Mucosa of rectum (tissue), 2 donors: ENCODE measurements at regions not wholly inside any gene's neighbourhood (a gene's known extent, or its start where the extent isn't known, plus 50 kb on each side); places are given as distances from the start of the nearest gene placed in this dataset.

ENCODE experiments used
- H3K27ac ChIP-seq, 2 donors: one replicate each; pipeline ENCODE4 v1.7.0; 2013; ENCODE audit warnings: inconsistent platforms in 2 of 2, low read depth in 2 of 2, low read length in 2 of 2
- H3K27me3 ChIP-seq, 2 donors: one replicate each; pipeline ENCODE4 v1.7.0; 2013; ENCODE audit warnings: low read length in 2 of 2; ENCODE audit not compliant: control insufficient read depth in 2 of 2, insufficient read depth in 2 of 2
- H3K36me3 ChIP-seq, 2 donors: one replicate each; pipeline ENCODE4 v1.7.0; 2013; ENCODE audit warnings: low read length in 2 of 2; ENCODE audit not compliant: control insufficient read depth in 2 of 2, insufficient read depth in 2 of 2
- H3K4me1 ChIP-seq, 2 donors: one replicate each; pipeline ENCODE4 v1.7.0; 2013; ENCODE audit warnings: low read length in 2 of 2, mild to moderate bottlenecking in 1 of 2; ENCODE audit not compliant: control insufficient read depth in 2 of 2, insufficient read depth in 2 of 2
- H3K4me3 ChIP-seq, 2 donors: one replicate each; pipeline ENCODE4 v1.7.0; 2013; ENCODE audit warnings: low read length in 2 of 2
- H3K9ac ChIP-seq, 2 donors: one replicate each; pipeline ENCODE4 v1.7.0; 2013; ENCODE audit warnings: low read length in 2 of 2, low read depth in 1 of 2, mild to moderate bottlenecking in 1 of 2
- H3K9me3 ChIP-seq, 2 donors: one replicate each; pipeline ENCODE4 v1.7.0; 2013; ENCODE audit warnings: low read length in 2 of 2; ENCODE audit not compliant: control insufficient read depth in 2 of 2
- donor health status: healthy.
- donor health status: Normal muscosa, but diverticular disease.

GRCh38 chr12:42936991-42937390, 347.4 kb upstream of the PRICKLE1 start:
- no peak overlapping the region for H3K9ac ChIP-seq
- H3K27ac ChIP-seq: no peak overlapping the region

GRCh38 chr12:42936260-42936659, 346.7 kb upstream of the PRICKLE1 start:
- no peak overlapping the region for H3K4me3 ChIP-seq
- H3K36me3 ChIP-seq: no peaks in the 10 kb centered on the region
- H3K4me1 ChIP-seq: no peaks in the 10 kb centered on the region
- H3K9me3 ChIP-seq: no peaks in the 10 kb centered on the region
- H3K27me3 ChIP-seq: no peaks in the 10 kb centered on the region
- H3K9ac ChIP-seq: no peak overlapping the region
- H3K27ac ChIP-seq: no peak overlapping the region

More at GRCh38 chr12:42936991-42937390, 347.4 kb upstream of the PRICKLE1 start:
- Histone ChIP-seq H3K36me3 (no peaks in the 10 kb centered on the region), H3K9me3 (no peaks in the 10 kb centered on the region), H3K4me1 (no peaks in the 10 kb centered on the region), H3K27me3 (no peaks in the 10 kb centered on the region), H3K4me3 (no peak overlapping the region)

- Histone ChIP-seq H3K4me1 (no peaks in the 10 kb centered on the region), H3K27me3 (no peaks in the 10 kb centered on the region), H3K36me3 (no peaks in the 10 kb centered on the region), H3K9ac (no peak overlapping the region), H3K4me3 (no peak overlapping the region), H3K27ac (no peak overlapping the region), H3K9me3 (no peaks in the 10 kb centered on the region)
These were observed 346.2 kb upstream of the PRICKLE1 start for GRCh38 chr12:42935756-42936155.

GRCh38 chr12:42935090-42935489, 345.5 kb upstream of the PRICKLE1 start:
- H3K27me3 ChIP-seq: no peaks in the 10 kb centered on the region
- H3K9ac ChIP-seq: no peak overlapping the region
- no peaks in the 10 kb centered on the region for H3K9me3 ChIP-seq
- no peaks in the 10 kb centered on the region for H3K4me1 ChIP-seq
- H3K4me3 ChIP-seq: no peak overlapping the region
- H3K27ac ChIP-seq: no peak overlapping the region
- no peaks in the 10 kb centered on the region for H3K36me3 ChIP-seq

GRCh38 chr12:42933461-42934081, 344.0 kb upstream of the PRICKLE1 start:
- H3K9ac ChIP-seq: no peak overlapping the region
- H3K4me1 ChIP-seq: no peaks in the 10 kb centered on the region
- no peaks in the 10 kb centered on the region for H3K9me3 ChIP-seq
- no peaks in the 10 kb centered on the region for H3K36me3 ChIP-seq
- H3K27ac ChIP-seq: no peak overlapping the region
- H3K4me3 ChIP-seq: no peak overlapping the region
- no peaks in the 10 kb centered on the region for H3K27me3 ChIP-seq

- Histone ChIP-seq H3K27me3 (no peaks in the 10 kb centered on the region), H3K36me3 (no peaks in the 10 kb centered on the region), H3K9ac (no peak overlapping the region), H3K27ac (no peak overlapping the region), H3K4me3 (no peak overlapping the region), H3K4me1 (no peaks in the 10 kb centered on the region), H3K9me3 (no peaks in the 10 kb centered on the region)
These were observed 343.4 kb upstream of the PRICKLE1 start for GRCh38 chr12:42932936-42933335.

- no peak overlapping the region for H3K9ac ChIP-seq
- no peaks in the 10 kb centered on the region for H3K9me3 ChIP-seq
- no peaks in the 10 kb centered on the region for H3K36me3 ChIP-seq
- no peak overlapping the region for H3K4me3 ChIP-seq
- no peak overlapping the region for H3K27ac ChIP-seq
- no peaks in the 10 kb centered on the region for H3K27me3 ChIP-seq
- no peaks in the 10 kb centered on the region for H3K4me1 ChIP-seq
These were observed 336.7 kb upstream of the PRICKLE1 start for GRCh38 chr12:42926232-42926631.

GRCh38 chr12:42924482-42924881, 334.9 kb upstream of the PRICKLE1 start:
- Histone ChIP-seq H3K4me3 (no peak overlapping the region), H3K36me3 (no peaks in the 10 kb centered on the region), H3K27ac (no peak overlapping the region)

GRCh38 chr12:42923583-42923982, 334.0 kb upstream of the PRICKLE1 start:
- Histone ChIP-seq H3K36me3 (no peaks in the 10 kb centered on the region), H3K9ac (no peak overlapping the region), H3K9me3 (no peaks in the 10 kb centered on the region), H3K27ac (no peak overlapping the region), H3K4me1 (no peaks in the 10 kb centered on the region), H3K27me3 (no peaks in the 10 kb centered on the region), H3K4me3 (no peak overlapping the region)

More at GRCh38 chr12:42924482-42924881, 334.9 kb upstream of the PRICKLE1 start:
- Histone ChIP-seq H3K4me1 (no peaks in the 10 kb centered on the region), H3K9me3 (no peaks in the 10 kb centered on the region), H3K9ac (no peak overlapping the region), H3K27me3 (no peaks in the 10 kb centered on the region)

- H3K9me3 ChIP-seq: no peaks in the 10 kb centered on the region
- no peak overlapping the region for H3K4me3 ChIP-seq
- no peaks in the 10 kb centered on the region for H3K4me1 ChIP-seq
- no peaks in the 10 kb centered on the region for H3K27me3 ChIP-seq
- H3K27ac ChIP-seq: no peak overlapping the region
- H3K9ac ChIP-seq: no peak overlapping the region
- no peaks in the 10 kb centered on the region for H3K36me3 ChIP-seq
These were observed 333.6 kb upstream of the PRICKLE1 start for GRCh38 chr12:42923156-42923555.

- Histone ChIP-seq H3K27ac (no peak overlapping the region), H3K9ac (no peak overlapping the region), H3K9me3 (no peaks in the 10 kb centered on the region), H3K27me3 (no peaks in the 10 kb centered on the region), H3K4me3 (no peak overlapping the region), H3K36me3 (no peaks in the 10 kb centered on the region), H3K4me1 (no peaks in the 10 kb centered on the region)
These were observed 332.9 kb upstream of the PRICKLE1 start for GRCh38 chr12:42922505-42922850.
